Motor neuron (in vitro differentiated cells): ENCODE measurements at regions not wholly inside any gene's neighbourhood (a gene's known extent, or its start where the extent isn't known, plus 50 kb on each side); places are given as distances from the start of the nearest gene placed in this dataset.
"Not testable (repeated sequence)": the region's sequence is repeated elsewhere in the genome, so short reads cannot be mapped to it uniquely, and the experiment has no call there.

Experiments used
- ATAC-seq, 8 experiments: fragments of 200-7000 bp; cut with Tn5 transposase; replicated peaks in 6 of 8; 2 replicates each; pipeline ENCODE4 v1.8.0; 2021; ENCODE audit warnings: mild to moderate bottlenecking in 8 of 8, moderate library complexity in 8 of 8
- H3K27ac ChIP-seq, 2 donors: fragments of 250-450 bp; sonication (Bioruptor Pico); 2 replicates each; pipeline ENCODE4 v1.9.0; 2021; ENCODE audit warnings: antibody characterized with exemption in 2 of 2, mild to moderate bottlenecking in 2 of 2, moderate library complexity in 1 of 2
- H3K4me1 ChIP-seq, 2 donors: fragments of 250-450 bp; sonication (Bioruptor Pico); replicated peaks in 1 of 2; 2 replicates each; pipeline ENCODE4 v1.6.1; 2021; ENCODE audit warnings: antibody characterized with exemption in 2 of 2, mild to moderate bottlenecking in 2 of 2, moderate library complexity in 1 of 2
- H3K4me3 ChIP-seq, 5 donors: fragments of 250-450 bp; sonication (Bioruptor Pico); 2 replicates each; pipeline ENCODE4 v1.9.0; 2021; ENCODE audit warnings: antibody characterized with exemption in 5 of 5, mild to moderate bottlenecking in 5 of 5, moderate library complexity in 4 of 5
- WGBS, 10 experiments: fragments of 450-650 bp; shearing (Covaris generic); methylation state at CpG; one replicate each; pipeline ENCODE4 v1.0.0; 2022; 5-methylcytosine and 5-hydroxymethylcytosine counted together
- in situ Hi-C, 9 experiments: fragments of 400-800 bp; cut with MboI; loops; one replicate each; pipeline ENCODE4 v1.15.0; 2021; ENCODE audit warnings: low sequenced_read_pairs in 9 of 9, low pct_unique_long_range_greater_than_20kb in 2 of 9; ENCODE audit not compliant: unreplicated experiment in 9 of 9

DNA sequence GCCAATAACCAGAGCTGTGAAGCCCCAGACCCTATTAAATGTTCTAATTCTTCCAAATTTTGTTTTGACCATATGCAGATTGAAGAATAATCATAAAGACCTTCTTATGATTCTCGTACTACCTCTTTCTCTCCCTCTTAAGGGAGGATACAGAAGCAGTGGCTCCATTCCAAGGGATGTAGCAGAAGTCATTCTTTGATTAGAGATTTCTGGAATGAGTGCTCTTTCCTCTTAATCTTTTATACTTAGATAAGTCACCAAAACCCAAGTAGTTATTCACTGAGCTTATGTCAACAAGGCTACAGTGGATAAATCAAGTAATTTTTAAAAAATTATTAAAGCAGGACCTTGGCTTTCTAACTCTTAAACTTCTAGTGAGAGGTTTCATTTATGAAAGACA lies 266.0 kb upstream of the STXBP5 start:
- no peak for ATAC-seq
- Histone ChIP-seq H3K4me1 (no peaks in the 10 kb centered on the region), H3K4me3 (no peak overlapping the region), H3K27ac (no peak overlapping the region)
- in situ Hi-C loops = no loop called here
- WGBS, 10 experiments = 33 to 86% (median 68%) methylated on average over 1 of the region's 1 CpG; no CpG with 5 or more reads in 2 of the 10 experiments

- H3K27ac ChIP-seq, ATAC-seq, H3K4me1 ChIP-seq, H3K4me3 ChIP-seq, in situ Hi-C loops: not testable (repeated sequence)
- 80 to 100% (median 94%) methylated on average over 1 to 6 of the region's 6 CpGs for WGBS, 10 experiments
Observed at GRCh38 chr6:146939456-146939855, 264.8 kb upstream of the STXBP5 start.

- WGBS, 10 experiments = 17 to 100% (median 82%) methylated on average over 1 to 3 of the region's 4 CpGs; no CpG with 5 or more reads in 2 of the 10 experiments
- Histone ChIP-seq H3K4me3 (no peak overlapping the region), H3K4me1 (peaks cover 0 to 5% of the 10 kb centered on the region in 2 donors), H3K27ac (no peak overlapping the region)
- no peak for ATAC-seq
- in situ Hi-C loops = no loop called here
Observed at GRCh38 chr6:146943664-146944063, 260.6 kb upstream of the STXBP5 start.

DNA sequence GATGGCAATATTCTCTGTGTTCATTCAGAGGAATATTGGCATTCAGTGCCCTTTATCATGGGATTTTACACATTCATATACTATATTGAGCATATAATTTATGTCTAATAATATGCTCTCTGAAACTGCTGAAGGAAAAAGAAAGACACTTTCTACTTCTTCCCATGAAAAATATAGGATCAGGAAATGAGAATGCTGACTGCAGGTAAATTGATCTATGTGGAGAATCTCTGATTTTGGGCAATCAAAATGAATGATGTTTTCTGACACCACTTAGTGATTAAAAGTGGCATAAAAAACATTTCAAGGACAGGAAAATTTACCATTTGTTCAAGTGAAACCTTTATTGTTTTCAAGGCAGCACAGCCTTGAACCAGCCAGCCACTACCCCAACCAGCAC lies 260.1 kb upstream of the STXBP5 start:
- H3K4me3 ChIP-seq = no peak overlapping the region
- in situ Hi-C loops = no loop called here
- H3K4me1 ChIP-seq = peaks cover 2 to 5% of the 10 kb centered on the region in 2 donors
- no peak for ATAC-seq
- H3K27ac ChIP-seq = no peak overlapping the region

GRCh38 chr6:146944809-146945208 lies 259.4 kb upstream of the STXBP5 start:
- in situ Hi-C loops = no loop called here
- peaks cover 5 to 10% of the 10 kb centered on the region in 2 donors for H3K4me1 ChIP-seq
- H3K27ac ChIP-seq = no peak overlapping the region
- no peak overlapping the region for H3K4me3 ChIP-seq
- 58 to 100% (median 77%) methylated on average over 1 to 2 of the region's 2 CpGs; no CpG with 5 or more reads in 2 of the 10 experiments for WGBS, 10 experiments
- ATAC-seq = no peak

- Histone ChIP-seq H3K4me1 (peaks cover 5 to 12% of the 10 kb centered on the region in 2 donors), H3K4me3 (no peak overlapping the region), H3K27ac (no peak overlapping the region)
- ATAC-seq = no peak
- 80 to 100% (median 100%) methylated on average over 1 of the region's 1 CpG; no CpG with 5 or more reads in 1 of the 10 experiments for WGBS, 10 experiments
- in situ Hi-C loops = no loop called here
Observed at GRCh38 chr6:146946559-146946958, 257.7 kb upstream of the STXBP5 start.

DNA sequence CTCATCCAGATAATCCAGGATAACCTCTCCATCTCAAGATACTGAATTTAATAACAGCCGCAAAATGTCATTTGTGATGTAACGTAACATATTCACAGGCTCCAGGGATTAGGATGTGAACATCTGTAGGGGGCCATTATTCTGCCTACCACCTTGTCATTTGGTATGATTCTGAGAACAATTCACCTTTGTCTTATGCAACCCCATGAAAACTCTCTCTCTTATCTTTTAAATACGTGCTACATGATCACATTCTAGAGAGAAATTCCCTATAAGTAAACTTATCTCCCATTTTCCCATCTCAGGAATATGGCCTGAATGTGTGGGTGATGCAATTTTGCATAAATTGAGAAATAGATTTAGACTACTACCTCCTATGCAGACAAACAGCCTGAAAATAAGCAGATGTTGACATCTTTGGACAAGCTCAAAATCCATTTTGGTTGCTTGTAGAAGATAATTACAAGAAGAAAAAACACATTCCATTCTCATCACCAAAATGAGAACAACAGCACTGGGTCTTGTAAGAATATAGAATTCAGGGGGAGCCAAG lies 255.4 kb upstream of the STXBP5 start:
- H3K4me3 ChIP-seq = no peak overlapping the region
- no peak for ATAC-seq
- WGBS, 10 experiments = 33 to 100% (median 91%) methylated on average over 1 to 3 of the region's 3 CpGs; no CpG with 5 or more reads in 1 of the 10 experiments
- no peak overlapping the region for H3K27ac ChIP-seq
- in situ Hi-C loops = no loop called here
- H3K4me1 ChIP-seq = peaks cover 5 to 12% of the 10 kb centered on the region in 2 donors

DNA sequence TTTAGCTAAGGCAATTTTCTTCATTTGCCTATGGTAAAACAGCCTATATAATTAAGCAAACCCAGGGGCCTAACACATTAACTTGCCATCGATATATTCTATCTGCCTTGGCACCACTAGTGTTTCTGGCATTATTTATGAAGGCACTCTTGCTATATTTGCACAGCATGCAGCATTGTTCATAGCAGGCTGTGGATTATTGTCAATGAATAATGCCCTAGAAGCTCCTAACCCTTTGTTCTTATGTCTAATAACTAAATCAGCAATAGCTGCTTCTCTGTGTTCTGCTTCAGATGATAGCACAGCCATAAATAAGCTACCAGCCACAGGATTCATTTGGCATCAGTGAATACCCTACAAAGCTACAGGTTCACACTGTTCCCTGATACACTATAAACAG lies 254.8 kb upstream of the STXBP5 start:
- H3K4me3 ChIP-seq = no peak overlapping the region
- in situ Hi-C loops = no loop called here
- WGBS, 10 experiments = 40 to 100% (median 78%) methylated on average over 1 of the region's 1 CpG; no CpG with 5 or more reads in 4 of the 10 experiments
- H3K4me1 ChIP-seq = peaks cover 5 to 12% of the 10 kb centered on the region in 2 donors
- H3K27ac ChIP-seq = no peak overlapping the region
- ATAC-seq = peak in 5 of 8 experiments; percentile 12 to 85 (median 37)

GRCh38 chr6:146950351-146950835 lies 253.8 kb upstream of the STXBP5 start:
- peaks cover 5 to 12% of the 10 kb centered on the region in 2 donors for H3K4me1 ChIP-seq
- in situ Hi-C loops = no loop called here
- ATAC-seq = no peak
- WGBS, 10 experiments = 67 to 98% (median 91%) methylated on average over 2 to 7 of the region's 7 CpGs; no CpG with 5 or more reads in 2 of the 10 experiments
- no peak overlapping the region for H3K27ac ChIP-seq
- H3K4me3 ChIP-seq = no peak overlapping the region

DNA sequence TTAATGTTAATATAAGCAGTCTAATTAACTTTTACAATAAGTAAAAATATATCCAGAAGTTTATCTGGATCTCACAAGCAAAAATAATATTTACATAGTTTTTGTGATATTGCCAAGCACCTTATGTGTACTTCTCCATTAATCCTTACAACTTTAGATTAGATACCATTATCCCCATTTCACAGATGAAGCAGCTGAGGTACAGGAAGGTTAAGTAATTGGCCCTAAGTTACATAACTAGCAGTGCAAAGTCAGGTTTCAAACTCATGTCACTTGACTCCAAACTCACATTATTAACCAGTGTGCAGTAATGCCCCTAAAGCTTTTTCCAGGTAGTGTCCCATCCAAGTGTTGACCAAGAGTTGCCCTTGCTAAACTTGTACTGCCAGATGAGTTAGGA lies 248.6 kb upstream of the STXBP5 start:
- Histone ChIP-seq H3K4me1 (peaks cover 9% of the 10 kb centered on the region in 2 donors), H3K27ac (no peak overlapping the region), H3K4me3 (no peak overlapping the region)
- in situ Hi-C loops = no loop called here
- ATAC-seq = no peak

- WGBS, 10 experiments = 24 to 86% (median 54%) methylated on average over 2 to 5 of the region's 5 CpGs
- Histone ChIP-seq H3K4me3 (no peak overlapping the region), H3K27ac (no peak overlapping the region), H3K4me1 (peaks cover 9% of the 10 kb centered on the region in 2 donors)
- ATAC-seq = peak; percentile 67 to 93 (median 84)
- in situ Hi-C loops = no loop called here
Observed at GRCh38 chr6:146957181-146958093, 246.8 kb upstream of the STXBP5 start.

GRCh38 chr6:146961831-146962230 lies 242.4 kb upstream of the STXBP5 start:
- no peak for ATAC-seq
- in situ Hi-C loops = no loop called here
- H3K27ac ChIP-seq = no peak overlapping the region
- 60 to 100% (median 100%) methylated on average over 1 of the region's 1 CpG; no CpG with 5 or more reads in 7 of the 10 experiments for WGBS, 10 experiments
- H3K4me3 ChIP-seq = no peak overlapping the region
- peaks cover 5 to 7% of the 10 kb centered on the region in 2 donors for H3K4me1 ChIP-seq

DNA sequence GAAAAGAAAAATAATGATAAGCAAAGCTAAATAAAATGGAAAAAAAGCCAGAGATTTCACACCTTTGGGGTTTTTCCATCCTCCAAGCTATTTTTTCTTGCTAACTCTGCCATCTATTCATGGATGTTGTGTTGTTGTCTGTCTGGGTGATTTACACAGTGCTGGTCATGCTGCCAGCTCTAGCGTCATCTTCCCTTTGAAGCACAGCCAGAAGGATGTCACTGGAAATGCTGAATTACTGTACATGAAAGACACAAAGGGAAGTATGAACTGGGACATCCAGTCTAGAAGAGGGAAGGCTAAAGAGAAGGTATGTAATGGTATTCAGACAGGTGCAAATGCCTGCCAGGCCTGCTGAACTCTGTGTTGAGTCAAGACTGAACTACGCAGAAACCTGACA lies 241.9 kb upstream of the STXBP5 start:
- WGBS, 10 experiments = 20 to 82% (median 67%) methylated on average over 1 to 2 of the region's 2 CpGs; no CpG with 5 or more reads in 3 of the 10 experiments
- H3K27ac ChIP-seq = no peak overlapping the region
- in situ Hi-C loops = no loop called here
- peak in 3 of 8 experiments; percentile 45 to 97 (median 53) for ATAC-seq
- H3K4me1 ChIP-seq = peaks cover 0 to 2% of the 10 kb centered on the region in 2 donors
- no peak overlapping the region for H3K4me3 ChIP-seq
